Stimulated activated naive CD4-positive, alpha-beta T cell (primary cell): ENCODE measurements at regions not wholly inside any gene's neighbourhood (a gene's known extent, or its start where the extent isn't known, plus 50 kb on each side); places are given as distances from the start of the nearest gene placed in this dataset.
"Not testable (repeated sequence)": the region's sequence is repeated elsewhere in the genome, so short reads cannot be mapped to it uniquely, and the experiment has no call there.

ENCODE experiments used
- DNase-seq, 6 experiments: peaks; one replicate each; lab custom pipeline; 2025; lab: John Stamatoyannopoulos, UW

DNA sequence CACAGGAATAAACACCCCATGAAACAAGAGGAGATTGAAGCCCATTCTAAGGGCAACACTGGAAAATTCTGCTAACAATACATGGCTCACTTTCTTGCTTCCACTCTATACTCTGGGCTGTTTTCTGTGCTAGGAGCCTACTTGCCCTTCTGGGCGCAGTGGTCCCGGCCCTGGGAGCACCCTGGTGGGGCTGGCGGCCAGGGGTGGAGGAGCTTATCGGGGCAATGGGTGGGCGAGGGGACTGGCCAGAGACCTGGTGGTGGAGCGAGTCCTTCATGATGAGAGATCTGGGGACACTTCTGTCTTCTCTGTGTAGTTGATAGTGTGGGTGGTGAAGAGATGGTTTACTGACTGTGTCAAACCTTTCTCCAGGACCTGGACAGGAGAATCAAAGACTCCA, 1128.5 kb downstream of the TBL1XR1 start:
- DNase-seq, result no peak

DNA sequence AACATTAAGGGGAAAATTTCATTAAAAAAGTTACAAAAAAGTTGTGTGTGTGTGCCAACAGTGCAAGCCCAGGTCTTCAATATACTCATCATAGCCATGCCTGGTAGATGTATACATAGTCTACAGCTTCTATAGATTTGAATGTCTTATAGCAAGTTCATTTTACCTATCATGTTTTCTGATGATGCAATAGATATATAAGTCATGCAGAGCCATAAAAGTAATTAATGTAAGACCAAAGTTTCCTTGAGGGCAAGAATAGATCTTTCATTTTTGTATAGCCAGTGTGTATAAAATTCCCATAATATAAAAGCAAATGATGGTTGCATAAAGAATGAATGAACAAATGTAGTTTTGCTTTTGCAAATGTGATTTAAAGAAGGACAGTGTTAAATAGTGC, 1138.4 kb downstream of the TBL1XR1 start:
- no peak for DNase-seq

DNA sequence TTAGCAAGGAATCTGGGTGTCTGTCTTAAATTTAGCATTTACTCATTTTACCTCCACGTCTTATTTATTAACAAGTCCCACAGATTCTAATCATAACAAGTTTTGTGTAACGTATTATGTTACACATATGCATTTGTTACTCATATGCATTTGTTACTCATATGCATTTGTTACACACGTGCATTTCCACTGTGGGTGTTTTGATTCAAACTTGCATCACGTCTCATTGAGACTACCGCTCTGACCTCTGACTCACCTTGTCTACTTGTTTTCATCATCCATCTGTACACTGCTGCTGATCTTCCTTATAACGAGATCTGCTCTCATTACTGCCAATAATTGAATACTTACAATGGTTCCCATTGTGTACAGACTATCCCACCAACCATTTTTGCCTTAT, 1141.4 kb downstream of the TBL1XR1 start:
- no peak for DNase-seq

GRCh38 chr3:176051766-176052165, 1145.5 kb downstream of the TBL1XR1 start:
- DNase-seq, result no peak

GRCh38 chr3:176046703-176047102, 1150.6 kb downstream of the TBL1XR1 start:
- DNase-seq, result no peak

GRCh38 chr3:176041812-176042211, 1155.5 kb downstream of the TBL1XR1 start:
- DNase-seq, result no peak

DNA sequence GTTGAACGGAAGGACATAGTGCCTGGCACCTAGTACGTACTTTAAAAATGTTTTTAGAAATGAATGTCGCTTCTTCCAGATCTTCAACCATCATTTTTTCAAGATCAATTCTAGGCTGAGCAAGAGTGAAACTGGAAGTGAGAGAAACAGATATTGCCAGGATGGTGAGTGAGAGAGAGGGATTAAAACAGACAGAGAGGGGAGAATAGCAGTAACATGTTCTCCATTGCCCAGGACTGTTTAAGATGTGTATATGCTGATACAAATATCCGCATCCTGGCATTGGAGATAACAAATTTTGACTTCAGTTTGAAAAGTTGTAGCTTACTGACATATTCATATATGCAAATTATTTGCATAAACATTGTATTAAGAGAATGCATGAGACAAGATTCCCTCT, 1156.1 kb downstream of the TBL1XR1 start:
- no peak for DNase-seq

DNA sequence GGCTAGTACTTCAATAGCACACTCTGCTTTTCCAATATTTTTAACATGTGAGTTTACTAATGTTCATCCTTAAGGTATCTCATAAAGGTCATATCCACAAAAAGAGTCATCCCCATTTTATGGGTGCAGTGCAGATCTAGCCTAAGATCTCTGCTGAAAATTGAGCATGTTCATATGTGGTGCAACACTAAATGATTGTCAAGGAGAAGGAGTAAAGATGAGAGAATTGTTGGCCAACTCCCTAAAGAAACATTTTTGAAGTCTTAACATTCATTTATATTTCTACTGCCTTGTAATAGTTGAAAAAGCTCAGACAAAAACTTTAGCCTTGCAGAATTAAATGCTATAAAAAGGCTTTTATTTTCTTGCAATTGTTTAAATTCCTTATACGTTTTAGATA, 1159.6 kb downstream of the TBL1XR1 start:
- DNase-seq, result no peak

DNA sequence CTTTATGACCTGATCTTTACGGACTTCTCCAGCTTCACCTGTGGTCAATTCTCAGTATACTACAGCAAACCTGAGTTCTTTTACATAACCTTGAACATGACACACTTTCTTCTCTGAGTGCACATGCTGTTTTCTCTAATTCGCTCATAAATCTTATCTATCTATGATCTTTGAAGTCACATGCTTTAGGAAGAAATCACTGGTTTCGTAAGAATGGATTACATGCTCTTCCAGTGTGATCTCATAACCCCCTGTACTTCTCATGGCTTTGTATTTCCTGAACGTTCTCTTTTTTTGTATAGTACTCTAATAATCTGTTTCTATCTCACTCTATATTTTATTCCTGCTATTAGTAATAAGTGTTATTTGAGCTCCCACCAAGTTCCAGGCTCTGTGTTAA, 1165.2 kb downstream of the TBL1XR1 start:
- no peak for DNase-seq

DNA sequence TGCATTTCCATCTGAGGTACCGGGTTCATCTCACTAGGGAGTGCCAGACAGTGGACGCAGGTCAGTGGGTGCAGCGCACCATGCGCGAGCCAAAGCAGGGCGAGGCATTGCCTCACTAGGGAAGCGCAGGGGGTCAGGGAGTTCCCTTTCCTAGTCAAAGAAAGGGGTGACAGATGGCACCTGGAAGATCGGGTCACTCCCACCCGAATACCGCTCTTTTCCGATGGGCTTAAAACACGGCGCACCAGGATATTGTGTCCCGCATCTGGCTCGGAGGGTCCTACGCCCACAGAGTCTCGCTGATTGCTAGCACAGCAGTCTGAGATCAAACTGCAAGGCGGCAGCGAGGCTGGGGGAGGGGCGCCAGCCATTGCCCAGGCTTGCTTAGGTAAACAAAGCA, 1157.1 kb downstream of the NAALADL2 start:
- not testable (repeated sequence) for DNase-seq

- DNase-seq, result not testable (repeated sequence)
Measured at GRCh38 chr3:176015228-176015627, 1156.1 kb downstream of the NAALADL2 start.

- DNase-seq, result no peak
Measured at GRCh38 chr3:176009256-176009655, 1150.1 kb downstream of the NAALADL2 start.

DNA sequence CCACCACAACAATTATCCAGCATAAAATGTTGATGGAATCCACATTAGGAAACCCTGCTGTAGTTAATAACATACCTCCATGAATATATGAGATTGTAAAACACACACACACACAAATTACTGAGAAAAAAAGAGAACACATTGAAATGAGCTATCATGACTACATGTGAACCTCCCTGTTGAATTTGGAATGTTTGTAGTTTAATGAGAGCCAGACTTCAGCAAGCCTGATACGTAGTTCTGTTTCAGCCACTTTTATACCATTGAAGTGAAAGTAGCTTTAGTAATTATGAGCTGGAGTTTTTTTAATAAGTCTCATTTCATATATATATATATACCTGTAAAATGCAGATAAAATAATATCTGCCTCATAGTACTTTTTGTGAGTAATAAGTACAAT, 1146.4 kb downstream of the NAALADL2 start:
- DNase-seq, result no peak

DNA sequence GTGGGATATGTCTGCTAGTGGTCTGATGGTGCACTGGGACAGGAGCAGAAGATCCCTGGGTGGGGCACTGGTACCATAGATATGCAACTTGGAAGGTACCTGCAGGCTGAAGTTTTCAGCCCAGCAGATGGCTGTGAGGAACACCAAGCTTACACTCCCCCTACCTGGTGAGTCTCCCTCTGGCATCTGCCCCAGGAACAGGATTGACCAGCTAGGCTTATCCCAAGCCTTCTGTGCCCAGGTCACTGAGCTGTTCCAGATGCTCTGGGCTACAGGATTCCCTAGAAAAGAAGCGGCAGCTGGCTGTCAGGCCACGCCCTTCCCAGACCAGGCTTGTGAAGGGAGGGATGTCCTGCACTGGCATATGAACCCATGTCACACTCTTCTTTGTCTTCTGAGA, 1130.0 kb downstream of the NAALADL2 start:
- DNase-seq, result no peak

DNA sequence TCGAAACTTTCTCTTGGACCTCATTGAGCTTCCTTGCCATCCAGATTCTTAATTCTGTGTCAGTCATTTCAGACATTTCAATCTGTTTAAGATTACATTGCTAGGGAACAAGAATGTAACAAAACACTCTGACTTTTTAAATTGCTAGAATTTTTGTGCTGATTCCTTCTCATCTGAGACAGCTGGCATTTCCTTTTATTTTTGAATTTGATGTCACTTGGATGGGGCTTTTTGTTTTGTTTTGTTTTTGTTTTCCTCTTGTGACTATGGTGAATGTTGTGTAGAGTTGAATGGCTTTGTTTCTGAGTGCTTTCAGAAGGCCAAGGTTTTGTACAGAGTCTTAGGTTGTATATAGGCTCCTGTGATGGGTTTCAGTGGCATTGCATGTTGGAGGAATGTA, 1129.3 kb downstream of the NAALADL2 start:
- no peak for DNase-seq

GRCh38 chr3:175985781-175986180, 1126.6 kb downstream of the NAALADL2 start:
- no peak for DNase-seq

- DNase-seq, result no peak
Measured at GRCh38 chr3:175983379-175983778, 1124.2 kb downstream of the NAALADL2 start.

DNA sequence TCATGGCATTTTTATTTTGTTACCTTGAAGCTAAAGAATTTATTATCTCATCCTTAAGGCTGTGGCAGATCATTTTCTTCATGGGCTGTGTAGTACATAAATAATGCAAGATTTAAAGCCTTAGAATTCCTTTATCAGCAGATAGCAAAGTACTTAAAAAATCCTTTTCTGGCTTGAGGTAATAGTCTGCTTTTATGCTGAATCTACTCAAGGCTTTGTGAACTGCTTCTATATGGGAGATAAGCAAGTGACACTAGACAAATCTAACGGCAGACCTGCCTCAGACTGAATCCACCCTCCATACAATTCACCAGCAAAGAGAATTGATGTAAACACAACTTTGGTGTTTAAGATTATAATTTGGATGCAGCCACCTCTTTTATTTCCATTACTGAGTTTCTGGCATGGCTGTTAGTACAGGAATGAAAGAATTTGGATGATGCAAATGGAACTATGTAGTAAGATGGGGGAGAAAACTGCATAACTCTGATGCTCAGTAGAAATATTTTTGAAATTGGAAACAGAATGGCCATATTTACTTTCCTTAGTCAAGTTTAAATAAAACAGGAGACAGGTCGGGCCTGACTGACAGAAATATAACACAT, 1121.5 kb downstream of the NAALADL2 start:
- no peak for DNase-seq

GRCh38 chr3:175977968-175978752, 1119.0 kb downstream of the NAALADL2 start:
- no peak for DNase-seq

GRCh38 chr3:175969456-175969855, 1110.3 kb downstream of the NAALADL2 start:
- no peak for DNase-seq

DNA sequence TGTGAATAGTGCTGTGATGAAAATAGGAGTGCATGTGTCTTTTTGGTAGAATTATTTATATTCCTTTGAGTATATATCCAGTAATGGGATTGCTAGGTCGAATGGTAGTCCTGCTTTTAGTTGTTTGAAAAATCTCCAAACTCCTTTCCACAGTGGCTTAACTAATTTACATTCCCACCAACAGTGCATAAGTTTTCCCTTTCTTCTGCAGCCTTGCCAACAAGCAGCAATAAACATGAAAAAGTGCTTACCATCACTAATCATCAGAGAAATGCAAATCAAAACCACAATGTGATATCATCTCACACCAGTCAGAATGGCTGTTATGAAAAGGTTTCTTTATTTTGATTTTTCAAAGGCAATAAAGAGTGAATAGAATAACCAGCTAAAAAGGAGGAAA, 1105.9 kb downstream of the NAALADL2 start:
- no peak for DNase-seq

- DNase-seq, result no peak
Measured at GRCh38 chr3:175957427-175957826, 1098.3 kb downstream of the NAALADL2 start.

DNA sequence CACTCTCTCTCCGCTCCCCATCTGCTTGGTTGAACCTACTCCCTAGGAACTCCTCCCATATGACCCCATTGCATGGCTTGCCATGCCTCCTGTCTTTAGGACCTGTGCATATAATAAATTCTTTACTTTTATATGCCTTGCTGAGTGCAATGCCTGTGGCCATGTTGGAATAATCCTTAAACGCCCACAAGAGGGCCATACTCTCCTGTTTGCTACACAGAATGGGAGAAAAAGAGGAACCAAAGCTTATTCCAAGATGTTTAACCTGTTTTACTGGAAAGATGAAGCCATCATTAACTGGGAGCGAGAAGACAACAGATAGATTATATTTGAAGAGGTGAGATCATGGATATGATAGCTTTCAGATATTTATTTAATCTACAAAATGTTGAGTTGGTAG, 1097.8 kb downstream of the NAALADL2 start:
- DNase-seq, result no peak
